Panc1 (cell line): ENCODE measurements at regions not wholly inside any gene's neighbourhood (a gene's known extent, or its start where the extent isn't known, plus 50 kb on each side); places are given as distances from the start of the nearest gene placed in this dataset.

Source experiments
- POLR2AphosphoS5 ChIP-seq: IDR thresholded peaks from 2 replicates; pipeline ENCODE4 v1.6.1; 2012; ENCODE audit warnings: mild to moderate bottlenecking, low read depth, low read length, moderate library complexity
- SIN3A ChIP-seq: IDR thresholded peaks from 2 replicates; pipeline ENCODE4 v1.6.1; 2012; ENCODE audit warnings: low read depth, mild to moderate bottlenecking, low read length, moderate library complexity, borderline replicate concordance; ENCODE audit not compliant: insufficient read depth
- TCF7L2 ChIP-seq: IDR thresholded peaks from 2 replicates; pipeline ENCODE4 v1.6.1; 2011; ENCODE audit warnings: mild to moderate bottlenecking, low read depth, low read length, inconsistent platforms
- TF ChIP-seq, protein P1 (sequence below): fragments of 450-650 bp; IDR thresholded peaks from 2 replicates; pipeline ENCODE4 v1.5.1; 2017; ENCODE audit warnings: mild to moderate bottlenecking

DNA sequence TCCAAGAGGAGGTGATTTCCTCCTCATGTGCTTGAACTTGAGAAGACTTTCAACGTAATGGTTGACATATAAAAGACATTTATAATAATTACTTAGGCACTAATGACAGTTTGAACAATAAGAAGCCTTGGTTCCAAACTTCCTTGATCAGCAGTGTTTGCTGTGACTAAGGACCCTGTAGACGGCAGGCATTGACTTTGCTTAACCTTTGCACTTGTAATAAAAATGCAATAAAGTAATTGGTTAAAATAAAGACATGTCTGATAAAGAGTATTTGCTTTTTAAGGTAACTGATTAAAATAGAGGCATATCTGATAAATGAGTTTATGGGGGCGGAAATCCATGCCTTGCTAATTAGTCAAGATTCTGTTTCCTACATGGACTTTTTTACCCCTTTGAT lies 82.2 kb upstream of the ST8SIA3 start:
- TF ChIP-seq, protein P1, sequence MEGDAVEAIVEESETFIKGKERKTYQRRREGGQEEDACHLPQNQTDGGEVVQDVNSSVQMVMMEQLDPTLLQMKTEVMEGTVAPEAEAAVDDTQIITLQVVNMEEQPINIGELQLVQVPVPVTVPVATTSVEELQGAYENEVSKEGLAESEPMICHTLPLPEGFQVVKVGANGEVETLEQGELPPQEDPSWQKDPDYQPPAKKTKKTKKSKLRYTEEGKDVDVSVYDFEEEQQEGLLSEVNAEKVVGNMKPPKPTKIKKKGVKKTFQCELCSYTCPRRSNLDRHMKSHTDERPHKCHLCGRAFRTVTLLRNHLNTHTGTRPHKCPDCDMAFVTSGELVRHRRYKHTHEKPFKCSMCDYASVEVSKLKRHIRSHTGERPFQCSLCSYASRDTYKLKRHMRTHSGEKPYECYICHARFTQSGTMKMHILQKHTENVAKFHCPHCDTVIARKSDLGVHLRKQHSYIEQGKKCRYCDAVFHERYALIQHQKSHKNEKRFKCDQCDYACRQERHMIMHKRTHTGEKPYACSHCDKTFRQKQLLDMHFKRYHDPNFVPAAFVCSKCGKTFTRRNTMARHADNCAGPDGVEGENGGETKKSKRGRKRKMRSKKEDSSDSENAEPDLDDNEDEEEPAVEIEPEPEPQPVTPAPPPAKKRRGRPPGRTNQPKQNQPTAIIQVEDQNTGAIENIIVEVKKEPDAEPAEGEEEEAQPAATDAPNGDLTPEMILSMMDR, result no peak
- no peak for TF ChIP-seq POLR2AphosphoS5
- no peak for TF ChIP-seq SIN3A
- no peak for TF ChIP-seq TCF7L2
